ENCODE measurements at regions not wholly inside any gene's neighbourhood (a gene's known extent, or its start where the extent isn't known, plus 50 kb on each side); places are given as distances from the start of the nearest gene placed in this dataset.

DNA sequence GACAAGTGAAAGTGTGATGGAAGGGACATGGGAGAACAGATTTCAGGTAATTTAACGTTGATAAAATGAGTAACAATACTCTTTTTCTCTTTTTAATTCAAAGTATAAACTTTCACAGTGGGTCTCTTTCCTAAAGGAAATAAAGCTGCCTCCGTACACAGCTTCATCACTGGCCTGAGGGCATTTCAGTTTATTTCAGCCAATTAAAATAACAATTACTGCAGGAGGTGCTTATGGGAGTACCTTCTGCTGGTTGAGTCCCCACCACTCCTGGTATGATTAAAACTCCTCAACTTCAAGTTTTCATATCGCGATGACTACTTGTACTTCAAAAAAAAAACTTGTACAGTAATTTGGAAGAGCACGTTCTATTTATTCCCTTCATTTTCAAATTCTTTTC, 1845.9 kb downstream of the MAT2B start:
- no peak overlapping the region for H3K4me2 ChIP-seq (ENCODE audit: unreplicated experiment)
- H3K79me2 ChIP-seq (ENCODE audit: insufficient read depth) = no peaks in the 10 kb centered on the region
- no peaks in the 10 kb centered on the region; the same call in 1 of the 2 replicates for H3K9me2 ChIP-seq (ENCODE audit: insufficient read depth)
- H3K9ac ChIP-seq = no peak overlapping the region
- H3F3A ChIP-seq (ENCODE audit: insufficient read depth) = no peaks in the 10 kb centered on the region
- H4K20me1 ChIP-seq (ENCODE audit: insufficient read depth) = no peaks in the 10 kb centered on the region
- DNase-seq = no peak
- 12 to 21% methylated on average over 5 of the region's 5 CpGs for WGBS, 2 experiments (ENCODE audit: low coverage in 1 of 2, low lambda C conversion rate in 2 of 2, missing lambda C conversion rate in 2 of 2)
- no peaks in the 10 kb centered on the region for H3K36me3 ChIP-seq (ENCODE audit: low read depth)
- no peaks in the 10 kb centered on the region for H3K9me3 ChIP-seq (ENCODE audit: low read depth)
- H3K4me3 ChIP-seq = no peak overlapping the region
- H3K27me3 ChIP-seq (replicated peaks; ENCODE audit: insufficient read depth) = no peaks in the 10 kb centered on the region
- no peak for TF ChIP-seq EZH2 (IDR thresholded peaks at IDR 0.05; ENCODE audit: insufficient read depth, poor library complexity, severe bottlenecking)
- no peak for TF ChIP-seq EZH2phosphoT487 (IDR thresholded peaks at IDR 0.05; ENCODE audit: insufficient read depth, low read depth)
- in situ Hi-C loops (cut with MboI) = no loop called here
- H3K4me1 ChIP-seq (ENCODE audit: insufficient read depth) = no peaks in the 10 kb centered on the region
- H2AFZ ChIP-seq = no peak overlapping the region
- H3K27ac ChIP-seq = no peak overlapping the region

DNA sequence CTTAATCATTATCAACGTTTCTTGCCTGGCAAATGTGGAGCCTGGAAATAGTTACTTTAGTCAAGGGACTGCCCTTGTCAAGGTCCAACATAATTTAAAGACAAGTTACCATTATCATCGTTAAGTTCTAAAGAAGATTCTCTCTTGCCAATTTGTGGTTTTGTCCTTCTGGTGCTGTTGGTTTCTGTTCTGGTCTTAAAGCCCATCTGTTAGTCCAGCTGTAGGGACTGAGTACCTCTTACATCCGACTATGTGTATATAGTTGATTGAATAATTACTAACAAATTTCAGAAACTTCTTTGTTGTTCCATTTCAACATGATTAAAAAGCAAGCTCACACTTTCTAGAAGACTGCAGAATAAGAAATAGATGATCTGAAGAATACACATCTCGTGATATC, 1854.9 kb downstream of the MAT2B start:
- Histone ChIP-seq H3K9me2 (ENCODE audit: insufficient read depth) (no peaks in the 10 kb centered on the region), H3K27me3 (replicated peaks; ENCODE audit: insufficient read depth) (no peaks in the 10 kb centered on the region), H3K9me3 (ENCODE audit: low read depth) (no peaks in the 10 kb centered on the region), H3K36me3 (ENCODE audit: low read depth) (no peaks in the 10 kb centered on the region), H3K4me3 (no peak overlapping the region), H3K4me2 (ENCODE audit: unreplicated experiment) (no peak overlapping the region), H3F3A (ENCODE audit: insufficient read depth) (no peaks in the 10 kb centered on the region), H3K79me2 (ENCODE audit: insufficient read depth) (no peaks in the 10 kb centered on the region), H3K27ac (no peak overlapping the region), H3K9ac (no peak overlapping the region), H4K20me1 (ENCODE audit: insufficient read depth) (no peaks in the 10 kb centered on the region), H2AFZ (no peak overlapping the region), H3K4me1 (ENCODE audit: insufficient read depth) (no peaks in the 10 kb centered on the region)
- in situ Hi-C loops (cut with MboI) = no loop called here
- TF ChIP-seq EZH2phosphoT487 (IDR thresholded peaks at IDR 0.05; ENCODE audit: insufficient read depth, low read depth) (no peak), EZH2 (IDR thresholded peaks at IDR 0.05; ENCODE audit: insufficient read depth, poor library complexity, severe bottlenecking) (no peak)
- no peak for DNase-seq
- 24 to 26% methylated on average over 4 of the region's 4 CpGs for WGBS, 2 experiments (ENCODE audit: low coverage in 1 of 2, low lambda C conversion rate in 2 of 2, missing lambda C conversion rate in 2 of 2)

GRCh38 chr5:165360784-165361542, 1855.5 kb downstream of the MAT2B start:
- H3K4me3 ChIP-seq = no peak overlapping the region
- no peaks in the 10 kb centered on the region for H3K9me3 ChIP-seq (ENCODE audit: low read depth)
- no peak for TF ChIP-seq EZH2 (IDR thresholded peaks at IDR 0.05; ENCODE audit: insufficient read depth, poor library complexity, severe bottlenecking)
- TF ChIP-seq EZH2phosphoT487 (IDR thresholded peaks at IDR 0.05; ENCODE audit: insufficient read depth, low read depth) = no peak
- H3K9ac ChIP-seq = no peak overlapping the region
- in situ Hi-C loops (cut with MboI) = no loop called here
- H3K4me2 ChIP-seq (ENCODE audit: unreplicated experiment) = no peak overlapping the region
- H4K20me1 ChIP-seq (ENCODE audit: insufficient read depth) = no peaks in the 10 kb centered on the region
- no peaks in the 10 kb centered on the region for H3K9me2 ChIP-seq (ENCODE audit: insufficient read depth)
- H3K27ac ChIP-seq = no peak overlapping the region
- WGBS, 2 experiments (ENCODE audit: low coverage in 1 of 2, low lambda C conversion rate in 2 of 2, missing lambda C conversion rate in 2 of 2) = 41 to 42% methylated on average over 9 of the region's 9 CpGs
- H3F3A ChIP-seq (ENCODE audit: insufficient read depth) = no peaks in the 10 kb centered on the region
- H3K36me3 ChIP-seq (ENCODE audit: low read depth) = no peaks in the 10 kb centered on the region
- no peak for DNase-seq
- no peak overlapping the region for H2AFZ ChIP-seq
- no peaks in the 10 kb centered on the region for H3K79me2 ChIP-seq (ENCODE audit: insufficient read depth)
- H3K27me3 ChIP-seq (replicated peaks; ENCODE audit: insufficient read depth) = no peaks in the 10 kb centered on the region
- no peaks in the 10 kb centered on the region for H3K4me1 ChIP-seq (ENCODE audit: insufficient read depth)

DNA sequence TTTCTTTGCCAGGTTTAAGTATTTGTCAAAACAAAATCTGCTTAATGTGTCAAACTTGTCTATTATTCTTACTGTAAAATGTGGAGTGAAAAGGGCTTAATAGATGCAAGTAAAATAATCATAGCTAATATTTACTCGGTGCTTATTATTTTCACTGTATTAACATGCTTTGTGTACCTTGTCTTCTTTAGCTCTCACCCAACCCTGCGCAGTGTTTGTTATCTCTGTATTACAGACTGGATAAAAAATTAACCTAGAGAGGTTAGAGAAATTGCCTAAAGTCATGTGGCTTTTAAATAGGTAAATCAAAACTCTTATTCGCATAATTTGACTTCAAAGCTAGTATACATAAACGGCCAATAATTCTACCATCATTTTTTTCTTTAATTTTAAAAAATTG, 1864.8 kb downstream of the MAT2B start:
- TF ChIP-seq EZH2 (IDR thresholded peaks at IDR 0.05; ENCODE audit: insufficient read depth, poor library complexity, severe bottlenecking) = no peak
- TF ChIP-seq EZH2phosphoT487 (IDR thresholded peaks at IDR 0.05; ENCODE audit: insufficient read depth, low read depth) = no peak
- no peaks in the 10 kb centered on the region for H3K79me2 ChIP-seq (ENCODE audit: insufficient read depth)
- no peak overlapping the region for H3K4me3 ChIP-seq
- H3K27me3 ChIP-seq (replicated peaks; ENCODE audit: insufficient read depth) = no peaks in the 10 kb centered on the region
- H3K9ac ChIP-seq = no peak overlapping the region
- H3K27ac ChIP-seq = no peak overlapping the region
- H3F3A ChIP-seq (ENCODE audit: insufficient read depth) = no peaks in the 10 kb centered on the region
- no peaks in the 10 kb centered on the region for H3K9me3 ChIP-seq (ENCODE audit: low read depth)
- no peak overlapping the region for H3K4me2 ChIP-seq (ENCODE audit: unreplicated experiment)
- 34 to 41% methylated on average over 4 of the region's 4 CpGs for WGBS, 2 experiments (ENCODE audit: low coverage in 1 of 2, low lambda C conversion rate in 2 of 2, missing lambda C conversion rate in 2 of 2)
- H2AFZ ChIP-seq = no peak overlapping the region
- H3K4me1 ChIP-seq (ENCODE audit: insufficient read depth) = no peaks in the 10 kb centered on the region
- in situ Hi-C loops (cut with MboI) = no loop called here
- H4K20me1 ChIP-seq (ENCODE audit: insufficient read depth) = no peaks in the 10 kb centered on the region
- H3K36me3 ChIP-seq (ENCODE audit: low read depth) = no peaks in the 10 kb centered on the region
- DNase-seq = no peak
- H3K9me2 ChIP-seq (ENCODE audit: insufficient read depth) = no peaks in the 10 kb centered on the region
